ENCODE measurements at regions not wholly inside any gene's neighbourhood (a gene's known extent, or its start where the extent isn't known, plus 50 kb on each side); places are given as distances from the start of the nearest gene placed in this dataset.
"Not testable (repeated sequence)": the region's sequence is repeated elsewhere in the genome, so short reads cannot be mapped to it uniquely, and the experiment has no call there.

DNA sequence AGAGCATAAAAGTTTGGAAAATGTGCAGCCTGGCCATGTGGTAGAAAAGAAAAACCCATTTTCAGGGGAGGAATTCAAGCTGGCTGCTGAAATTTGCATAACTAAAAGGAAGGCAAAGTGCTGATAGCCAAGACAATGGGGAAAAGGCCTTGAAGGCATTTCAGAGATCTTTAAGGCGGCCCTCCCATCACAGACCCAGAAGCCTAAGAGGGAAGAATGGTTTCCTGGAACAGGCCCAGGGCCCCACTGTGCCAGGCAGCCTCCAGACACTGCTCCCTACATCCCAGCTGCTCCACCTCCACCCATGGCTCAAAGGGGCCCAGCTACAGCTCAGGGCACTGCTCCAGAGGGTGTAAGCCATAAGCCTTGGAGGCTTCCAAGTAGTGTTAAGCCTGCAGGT lies 158.0 kb upstream of the PRDX4 start:
- Histone ChIP-seq H3K9me3 (no peaks in the 10 kb centered on the region), H3K36me3 (no peaks in the 10 kb centered on the region), H3K4me1 (no peaks in the 10 kb centered on the region), H3K27ac (no peak overlapping the region), H3K27me3 (no peaks in the 10 kb centered on the region), H3K4me3 (no peak overlapping the region)
- in situ Hi-C loops (cut with MboI; ENCODE audit: low sequenced_read_pairs in 4 of 4) (no loop called here), intact Hi-C loops (cut with DNase I; ENCODE audit: low total_unique reads) (no loop called here)
- no peak for DNase-seq
- no peak for TF ChIP-seq POLR2A (IDR thresholded peaks at IDR 0.05)
- TF ChIP-seq, protein P1, sequence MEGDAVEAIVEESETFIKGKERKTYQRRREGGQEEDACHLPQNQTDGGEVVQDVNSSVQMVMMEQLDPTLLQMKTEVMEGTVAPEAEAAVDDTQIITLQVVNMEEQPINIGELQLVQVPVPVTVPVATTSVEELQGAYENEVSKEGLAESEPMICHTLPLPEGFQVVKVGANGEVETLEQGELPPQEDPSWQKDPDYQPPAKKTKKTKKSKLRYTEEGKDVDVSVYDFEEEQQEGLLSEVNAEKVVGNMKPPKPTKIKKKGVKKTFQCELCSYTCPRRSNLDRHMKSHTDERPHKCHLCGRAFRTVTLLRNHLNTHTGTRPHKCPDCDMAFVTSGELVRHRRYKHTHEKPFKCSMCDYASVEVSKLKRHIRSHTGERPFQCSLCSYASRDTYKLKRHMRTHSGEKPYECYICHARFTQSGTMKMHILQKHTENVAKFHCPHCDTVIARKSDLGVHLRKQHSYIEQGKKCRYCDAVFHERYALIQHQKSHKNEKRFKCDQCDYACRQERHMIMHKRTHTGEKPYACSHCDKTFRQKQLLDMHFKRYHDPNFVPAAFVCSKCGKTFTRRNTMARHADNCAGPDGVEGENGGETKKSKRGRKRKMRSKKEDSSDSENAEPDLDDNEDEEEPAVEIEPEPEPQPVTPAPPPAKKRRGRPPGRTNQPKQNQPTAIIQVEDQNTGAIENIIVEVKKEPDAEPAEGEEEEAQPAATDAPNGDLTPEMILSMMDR (IDR thresholded peaks at IDR 0.05 in 4 of 5, conservative IDR thresholded peaks at IDR 0.05 in 1 of 5), result no peak
- ATAC-seq, result no peak

DNA sequence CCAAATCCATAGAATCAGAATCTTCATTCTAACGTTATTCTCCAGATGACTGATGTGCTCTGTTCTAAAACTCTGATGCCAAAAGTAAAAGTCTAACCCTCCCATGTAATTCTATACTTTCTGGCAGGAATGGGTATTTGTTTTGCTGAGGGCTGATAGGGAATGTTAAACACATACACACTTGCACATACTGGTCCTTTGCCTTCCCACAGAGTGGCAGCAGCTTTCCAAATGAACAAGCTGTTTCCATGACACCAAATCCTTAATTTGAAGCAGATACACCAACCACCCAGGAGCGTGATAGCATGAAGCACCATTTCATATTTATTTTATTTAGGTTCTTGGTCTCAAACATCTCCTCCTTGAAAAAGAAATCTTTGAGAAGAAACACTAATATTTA lies 155.5 kb upstream of the PRDX4 start:
- no peak overlapping the region for H3K27ac ChIP-seq
- H3K27me3 ChIP-seq, result no peaks in the 10 kb centered on the region
- TF ChIP-seq POLR2A (IDR thresholded peaks at IDR 0.05), result no peak
- TF ChIP-seq, protein P1 (IDR thresholded peaks at IDR 0.05 in 4 of 5, conservative IDR thresholded peaks at IDR 0.05 in 1 of 5), result no peak
- no peaks in the 10 kb centered on the region for H3K9me3 ChIP-seq
- ATAC-seq (no peak), DNase-seq (no peak)
- no peaks in the 10 kb centered on the region for H3K4me1 ChIP-seq
- intact Hi-C loops (cut with DNase I; ENCODE audit: low total_unique reads) (no loop called here), in situ Hi-C loops (cut with MboI; ENCODE audit: low sequenced_read_pairs in 4 of 4) (no loop called here)
- no peak overlapping the region for H3K4me3 ChIP-seq
- no peaks in the 10 kb centered on the region for H3K36me3 ChIP-seq

DNA sequence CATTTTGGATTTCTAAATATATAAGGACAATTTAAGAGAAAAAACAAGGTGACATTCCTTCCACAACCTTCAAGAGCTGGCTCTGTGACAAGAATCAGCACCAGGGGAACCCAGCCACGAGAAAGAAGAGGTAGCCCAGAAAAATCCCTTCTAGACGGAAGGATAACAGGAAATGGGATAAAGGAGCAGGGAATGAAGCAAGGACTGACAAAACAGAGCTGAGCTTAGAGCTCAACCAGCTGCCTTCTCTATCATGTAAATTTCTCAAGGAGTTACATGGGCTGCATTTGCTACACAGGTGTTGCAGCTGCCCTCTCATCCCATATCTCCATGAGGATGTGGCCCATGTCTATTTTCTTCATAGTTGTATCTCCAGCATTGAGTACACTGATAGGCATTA lies 154.2 kb upstream of the PRDX4 start:
- Histone ChIP-seq H3K9me3 (no peaks in the 10 kb centered on the region), H3K27ac (no peak overlapping the region), H3K27me3 (no peaks in the 10 kb centered on the region), H3K36me3 (no peaks in the 10 kb centered on the region), H3K4me3 (no peak overlapping the region), H3K4me1 (no peaks in the 10 kb centered on the region)
- intact Hi-C loops (cut with DNase I; ENCODE audit: low total_unique reads), result no loop called here
- DNase-seq (no peak), ATAC-seq (no peak)
- TF ChIP-seq, protein P1 (IDR thresholded peaks at IDR 0.05 in 4 of 5, conservative IDR thresholded peaks at IDR 0.05 in 1 of 5), result no peak
- no peak for TF ChIP-seq POLR2A (IDR thresholded peaks at IDR 0.05)
- in situ Hi-C loops (cut with MboI; ENCODE audit: low sequenced_read_pairs in 4 of 4), result no loop called here

DNA sequence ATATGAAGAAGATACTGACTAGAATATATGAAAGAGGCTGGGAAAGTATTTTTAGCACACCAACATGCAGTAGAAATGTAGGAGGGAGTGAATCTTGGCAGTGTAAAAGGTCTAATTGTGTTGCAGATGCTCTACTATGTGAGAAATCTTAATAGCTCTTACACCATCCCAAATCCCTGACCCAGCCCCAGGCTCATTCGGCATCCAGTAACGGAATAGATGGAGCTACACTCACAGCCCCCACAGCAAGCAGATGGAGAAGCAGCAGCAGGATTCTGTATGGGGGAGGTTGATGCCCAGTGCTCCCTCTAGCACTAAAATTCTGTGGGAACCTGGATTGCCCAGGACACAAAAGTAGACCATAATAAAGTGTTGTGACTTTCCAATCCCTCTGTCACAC lies 153.2 kb upstream of the PRDX4 start:
- DNase-seq (no peak), ATAC-seq (no peak)
- no peaks in the 10 kb centered on the region for H3K9me3 ChIP-seq
- no peaks in the 10 kb centered on the region for H3K27me3 ChIP-seq
- no peak overlapping the region for H3K27ac ChIP-seq
- H3K4me3 ChIP-seq, result no peak overlapping the region
- in situ Hi-C loops (cut with MboI; ENCODE audit: low sequenced_read_pairs in 4 of 4) (no loop called here), intact Hi-C loops (cut with DNase I; ENCODE audit: low total_unique reads) (no loop called here)
- H3K4me1 ChIP-seq, result no peaks in the 10 kb centered on the region
- no peaks in the 10 kb centered on the region for H3K36me3 ChIP-seq
- TF ChIP-seq, protein P1 (IDR thresholded peaks at IDR 0.05 in 4 of 5, conservative IDR thresholded peaks at IDR 0.05 in 1 of 5), result no peak
- no peak for TF ChIP-seq POLR2A (IDR thresholded peaks at IDR 0.05)

DNA sequence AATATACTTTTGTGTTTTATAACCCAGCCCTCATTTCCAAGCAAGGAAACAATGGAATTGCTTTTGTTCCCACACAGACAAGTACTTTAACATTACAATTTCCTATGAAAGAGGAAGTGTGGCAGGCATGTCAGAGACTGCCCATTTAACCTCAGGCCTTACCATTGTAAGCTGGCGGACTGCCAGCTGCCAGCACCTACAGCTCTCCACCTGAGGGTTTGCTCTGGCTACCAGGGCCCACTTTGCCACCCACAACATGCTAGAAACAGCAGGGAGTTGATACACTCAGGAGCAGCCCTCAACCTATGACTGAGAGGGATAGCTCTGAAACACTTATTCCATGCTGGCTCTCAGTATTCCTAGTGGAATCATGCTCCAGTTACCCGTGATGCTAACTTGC lies 152.3 kb upstream of the PRDX4 start:
- H3K4me1 ChIP-seq, result no peaks in the 10 kb centered on the region
- no peaks in the 10 kb centered on the region for H3K36me3 ChIP-seq
- H3K27me3 ChIP-seq, result no peaks in the 10 kb centered on the region
- in situ Hi-C loops (cut with MboI; ENCODE audit: low sequenced_read_pairs in 4 of 4), result no loop called here
- no peak for ATAC-seq
- intact Hi-C loops (cut with DNase I; ENCODE audit: low total_unique reads), result no loop called here
- H3K9me3 ChIP-seq, result no peaks in the 10 kb centered on the region
- no peak overlapping the region for H3K27ac ChIP-seq
- TF ChIP-seq, protein P1 (IDR thresholded peaks at IDR 0.05 in 4 of 5, conservative IDR thresholded peaks at IDR 0.05 in 1 of 5), result no peak
- TF ChIP-seq POLR2A (IDR thresholded peaks at IDR 0.05), result no peak
- no peak for DNase-seq
- H3K4me3 ChIP-seq, result no peak overlapping the region

DNA sequence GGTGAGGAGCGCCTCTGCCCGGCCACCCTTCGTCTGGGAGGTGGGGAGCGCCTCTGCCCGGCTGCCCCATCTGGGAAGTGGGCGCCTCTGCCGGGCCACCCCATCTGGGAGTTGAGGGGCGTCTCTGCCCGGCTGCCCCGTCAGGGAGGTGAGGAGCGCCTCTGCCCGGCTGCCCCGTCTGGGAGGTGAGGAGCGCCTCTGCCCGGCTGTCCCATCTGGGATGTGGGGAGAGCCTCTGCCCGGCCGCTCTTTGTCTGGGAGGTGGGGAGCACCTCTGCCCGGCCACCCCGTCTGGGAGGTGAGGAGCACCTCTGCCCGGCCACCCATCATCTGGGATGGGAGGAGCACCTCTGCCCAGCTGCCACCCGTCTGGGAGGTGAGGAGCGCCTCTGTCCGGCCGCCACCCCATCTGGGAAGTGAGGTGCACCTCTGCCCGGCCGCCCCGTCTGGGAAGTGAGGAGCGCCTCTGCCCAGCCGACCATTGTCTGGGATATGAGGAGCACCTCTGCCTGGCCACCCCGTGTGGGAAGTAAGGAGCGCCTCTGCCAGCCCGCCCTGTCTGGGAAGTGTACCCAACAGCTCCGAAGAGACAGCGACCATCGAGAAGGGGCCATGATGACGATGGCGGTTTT lies 144.2 kb upstream of the PRDX4 start:
- H3K27ac ChIP-seq; H3K27me3 ChIP-seq; in situ Hi-C loops (cut with MboI; ENCODE audit: low sequenced_read_pairs in 4 of 4); H3K9me3 ChIP-seq; H3K4me3 ChIP-seq; ATAC-seq; H3K4me1 ChIP-seq; intact Hi-C loops (cut with DNase I; ENCODE audit: low total_unique reads); H3K36me3 ChIP-seq; DNase-seq: not testable (repeated sequence)

Measured in gastrocnemius medialis (tissue), 4 donors.